Breast epithelium (tissue), 3 donors: ENCODE measurements at regions not wholly inside any gene's neighbourhood (a gene's known extent, or its start where the extent isn't known, plus 50 kb on each side); places are given as distances from the start of the nearest gene placed in this dataset.

Source experiments
- CTCF ChIP-seq, 3 donors: fragments of 450-650 bp; IDR thresholded peaks; one replicate each; pipeline ENCODE4 v1.5.1; 2016 to 2017; ENCODE audit warnings: antibody characterized with exemption in 3 of 3, mild to moderate bottlenecking in 3 of 3, moderate library complexity in 3 of 3
- POLR2AphosphoS5 ChIP-seq, 3 donors: sonication (generic); formaldehyde crosslinking; IDR thresholded peaks; one replicate each; pipeline ENCODE4 v1.6.1; 2017; ENCODE audit warnings: antibody characterized with exemption in 3 of 3

- TF ChIP-seq CTCF (IDR thresholded peaks at IDR 0.05) (no peak), POLR2AphosphoS5 (IDR thresholded peaks at IDR 0.05) (no peak)
Observed at GRCh38 chr7:18290865-18291264, 204.7 kb upstream of the HDAC9 start.
